ENCODE measurements at regions not wholly inside any gene's neighbourhood (a gene's known extent, or its start where the extent isn't known, plus 50 kb on each side); places are given as distances from the start of the nearest gene placed in this dataset.

DNA sequence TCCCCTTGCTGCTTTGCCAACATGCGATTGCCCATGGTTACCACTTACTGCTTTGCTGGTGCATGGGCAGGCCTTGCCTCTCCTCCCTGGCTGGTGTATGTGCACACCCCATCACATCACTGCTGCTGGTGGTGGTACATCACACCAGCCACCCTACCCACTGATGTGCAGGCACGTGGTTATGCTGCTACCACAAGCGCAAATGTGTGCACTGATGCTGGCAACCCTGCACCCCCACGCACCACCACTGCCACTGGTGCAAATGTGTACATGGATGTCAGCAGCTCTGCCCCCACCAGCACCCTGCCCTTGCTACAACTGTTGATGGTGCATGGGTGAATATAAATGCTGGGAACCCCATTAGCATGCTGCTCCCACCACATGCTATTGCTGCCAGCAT lies 261.7 kb downstream of the AEBP2 start:
- TF ChIP-seq POLR2AphosphoS5 (IDR thresholded peaks at IDR 0.05; ENCODE audit: low read depth, low read length) (no peak), TAF1 (IDR thresholded peaks at IDR 0.05; ENCODE audit: borderline replicate concordance, low read depth, low read length) (no peak), POLR2A (IDR thresholded peaks at IDR 0.05; ENCODE audit: low read depth, low read length) (no peak)
- DNase-seq (ENCODE audit: insufficient read length) (no peak), FAIRE-seq (no peak)

DNA sequence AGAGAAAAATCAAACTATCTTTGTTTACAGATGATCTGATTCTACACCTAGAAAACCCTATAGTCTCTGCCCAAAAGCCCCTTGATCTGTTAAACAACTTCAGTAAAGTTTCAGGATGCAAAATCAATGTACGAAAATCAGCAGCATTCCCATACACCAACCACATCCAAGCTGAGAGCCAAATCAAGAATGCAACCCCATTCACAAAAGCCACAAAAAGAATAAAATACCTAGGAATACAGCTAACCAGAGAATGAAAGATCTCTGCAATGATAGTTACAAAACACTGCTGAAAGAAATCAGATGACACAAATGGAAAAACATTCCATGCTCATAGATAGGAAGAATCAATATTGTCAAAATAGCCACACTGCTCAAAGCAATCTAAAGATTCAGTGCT lies 265.7 kb downstream of the AEBP2 start:
- FAIRE-seq = no peak
- DNase-seq (ENCODE audit: insufficient read length) = no peak
- no peak for TF ChIP-seq TAF1 (IDR thresholded peaks at IDR 0.05; ENCODE audit: borderline replicate concordance, low read depth, low read length)
- TF ChIP-seq POLR2AphosphoS5 (IDR thresholded peaks at IDR 0.05; ENCODE audit: low read depth, low read length) = no peak
- TF ChIP-seq POLR2A (IDR thresholded peaks at IDR 0.05; ENCODE audit: low read depth, low read length) = no peak

DNA sequence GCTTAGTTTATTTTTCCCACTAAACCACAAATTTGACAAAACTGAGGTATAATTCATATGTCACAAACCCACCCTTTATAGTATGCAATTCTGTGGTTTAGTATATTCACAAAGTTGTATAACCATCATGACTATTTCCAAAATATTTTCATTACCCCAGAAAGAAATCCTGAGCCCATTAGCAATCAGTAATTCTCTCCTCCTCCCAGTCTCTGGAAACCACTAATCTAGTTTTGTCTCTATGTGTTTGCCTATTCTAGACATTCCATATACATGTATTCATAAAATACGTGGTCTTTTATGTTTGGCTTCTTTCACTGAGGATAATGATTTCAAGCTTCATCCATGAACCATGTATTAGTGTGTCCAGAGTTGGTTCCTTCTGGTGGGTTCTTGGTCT lies 267.6 kb downstream of the AEBP2 start:
- FAIRE-seq = no peak
- DNase-seq (ENCODE audit: insufficient read length) = no peak
- TF ChIP-seq POLR2A (IDR thresholded peaks at IDR 0.05; ENCODE audit: low read depth, low read length) (no peak), POLR2AphosphoS5 (IDR thresholded peaks at IDR 0.05; ENCODE audit: low read depth, low read length) (no peak), TAF1 (IDR thresholded peaks at IDR 0.05; ENCODE audit: borderline replicate concordance, low read depth, low read length) (no peak)

DNA sequence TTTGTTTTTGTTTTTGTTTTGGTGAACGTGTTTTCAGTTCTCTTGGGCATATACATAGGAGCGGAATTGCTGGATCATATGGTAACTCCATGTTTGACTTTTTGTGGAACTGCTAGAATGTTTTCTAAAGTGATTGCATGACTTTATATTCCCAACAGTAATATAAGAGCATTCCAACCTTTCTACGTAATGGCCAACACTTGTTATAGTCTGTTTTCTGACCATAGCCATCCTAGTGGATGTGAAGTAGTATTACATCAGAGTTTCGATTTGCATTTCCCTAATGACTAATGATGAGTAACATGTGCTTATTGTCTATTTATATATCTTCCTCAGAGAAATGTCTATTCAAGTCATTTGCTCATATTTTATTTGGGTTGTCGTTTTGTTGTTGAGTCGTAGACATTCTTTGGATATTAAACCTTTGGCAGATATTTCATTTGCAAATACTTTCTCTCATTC lies 268.7 kb downstream of the AEBP2 start:
- DNase-seq (ENCODE audit: insufficient read length) (no peak), FAIRE-seq (no peak)
- no peak for TF ChIP-seq POLR2A (IDR thresholded peaks at IDR 0.05; ENCODE audit: low read depth, low read length)
- no peak for TF ChIP-seq TAF1 (IDR thresholded peaks at IDR 0.05; ENCODE audit: borderline replicate concordance, low read depth, low read length)
- TF ChIP-seq POLR2AphosphoS5 (IDR thresholded peaks at IDR 0.05; ENCODE audit: low read depth, low read length) = no peak

DNA sequence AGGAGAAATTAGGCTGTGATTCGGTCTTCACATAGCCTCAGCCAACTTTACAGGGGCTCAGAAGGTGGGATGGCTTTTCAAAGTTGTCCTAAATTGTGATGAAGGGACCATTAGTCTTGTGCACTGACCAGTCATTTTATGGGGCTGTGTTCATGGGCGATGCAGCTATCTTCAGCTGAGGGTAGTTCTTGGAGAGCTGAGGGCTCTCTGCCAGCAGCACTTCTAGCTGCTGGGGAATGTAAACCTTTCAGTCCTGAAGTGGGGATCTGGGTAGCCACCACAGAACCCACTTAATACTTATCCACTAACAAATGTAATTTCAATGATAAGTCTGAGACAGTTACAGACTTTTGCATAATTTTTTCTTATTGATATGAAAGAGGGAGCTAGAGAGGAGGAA lies 270.6 kb downstream of the AEBP2 start:
- DNase-seq (ENCODE audit: insufficient read length) (no peak), FAIRE-seq (no peak)
- TF ChIP-seq TAF1 (IDR thresholded peaks at IDR 0.05; ENCODE audit: borderline replicate concordance, low read depth, low read length) (no peak), POLR2AphosphoS5 (IDR thresholded peaks at IDR 0.05; ENCODE audit: low read depth, low read length) (no peak), POLR2A (IDR thresholded peaks at IDR 0.05; ENCODE audit: low read depth, low read length) (no peak)

DNA sequence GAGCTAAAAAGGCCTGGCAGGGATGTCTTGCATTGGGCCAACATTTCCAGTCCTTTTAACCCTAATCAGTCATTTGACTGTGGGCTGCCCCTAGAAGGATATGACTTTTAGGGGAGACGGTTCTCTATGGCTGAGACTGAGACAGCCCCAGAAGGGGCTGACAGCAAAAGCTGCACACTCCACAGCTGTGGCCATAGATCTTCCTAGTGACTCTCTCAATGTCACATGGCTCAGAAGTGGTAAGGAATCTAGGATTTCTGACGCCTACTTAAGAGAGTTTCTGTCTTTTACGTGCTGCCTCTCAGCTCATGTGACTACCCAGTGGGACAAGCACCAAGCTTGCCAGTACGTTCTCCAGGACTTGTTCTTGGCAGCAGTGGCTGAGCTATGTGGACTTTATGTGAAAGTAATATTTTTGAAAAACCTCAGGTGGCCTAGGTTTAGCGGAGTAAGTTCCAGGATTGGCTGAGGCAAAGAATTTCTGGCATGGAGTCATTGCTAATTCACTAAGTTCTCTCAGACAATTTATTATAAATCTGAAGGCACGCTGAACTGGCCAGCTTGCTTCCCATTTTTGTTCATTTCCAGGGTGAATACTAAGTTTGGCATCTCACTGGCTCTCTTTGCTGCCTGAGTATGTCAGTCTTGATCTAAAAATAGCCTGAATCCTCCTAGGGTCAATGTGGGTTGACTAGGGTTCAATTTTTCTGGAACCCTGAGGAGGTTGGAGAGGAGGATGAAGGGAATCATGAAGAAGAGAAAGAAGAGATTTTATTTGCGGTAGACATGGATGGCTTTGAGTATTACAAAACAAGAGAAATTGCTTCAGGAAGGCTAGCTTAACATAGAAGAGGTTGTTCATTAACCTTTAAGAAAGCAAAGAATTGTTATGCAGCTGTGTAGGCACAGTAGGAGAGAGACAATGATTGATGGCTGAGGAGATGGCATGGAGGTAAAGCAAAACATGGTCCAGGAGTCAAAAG lies 271.8 kb downstream of the AEBP2 start:
- no peak for TF ChIP-seq TAF1 (IDR thresholded peaks at IDR 0.05; ENCODE audit: borderline replicate concordance, low read depth, low read length)
- TF ChIP-seq POLR2AphosphoS5 (IDR thresholded peaks at IDR 0.05; ENCODE audit: low read depth, low read length) = no peak
- TF ChIP-seq POLR2A (IDR thresholded peaks at IDR 0.05; ENCODE audit: low read depth, low read length) = no peak
- FAIRE-seq (no peak), DNase-seq (ENCODE audit: insufficient read length) (no peak)

DNA sequence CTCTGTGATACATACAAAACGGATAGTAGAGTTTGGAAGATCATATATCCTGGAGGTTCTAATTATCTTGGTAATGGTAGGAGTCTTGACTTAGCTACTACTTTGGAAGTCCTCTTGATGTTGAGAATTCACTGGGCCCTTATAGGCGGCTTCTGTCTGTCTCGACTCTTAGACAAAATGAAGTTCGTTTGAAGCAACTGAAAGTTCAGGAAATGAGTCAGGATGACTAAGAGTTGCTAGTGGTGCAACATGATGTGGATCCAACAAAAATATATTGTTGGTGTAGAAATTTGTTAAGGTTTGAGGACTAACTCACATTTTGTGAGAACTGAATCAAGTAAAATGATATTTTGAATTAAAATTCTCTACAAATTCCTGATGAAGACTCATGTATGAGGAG lies 272.7 kb downstream of the AEBP2 start:
- FAIRE-seq (no peak), DNase-seq (ENCODE audit: insufficient read length) (no peak)
- TF ChIP-seq POLR2AphosphoS5 (IDR thresholded peaks at IDR 0.05; ENCODE audit: low read depth, low read length) (no peak), POLR2A (IDR thresholded peaks at IDR 0.05; ENCODE audit: low read depth, low read length) (no peak), TAF1 (IDR thresholded peaks at IDR 0.05; ENCODE audit: borderline replicate concordance, low read depth, low read length) (no peak)

DNA sequence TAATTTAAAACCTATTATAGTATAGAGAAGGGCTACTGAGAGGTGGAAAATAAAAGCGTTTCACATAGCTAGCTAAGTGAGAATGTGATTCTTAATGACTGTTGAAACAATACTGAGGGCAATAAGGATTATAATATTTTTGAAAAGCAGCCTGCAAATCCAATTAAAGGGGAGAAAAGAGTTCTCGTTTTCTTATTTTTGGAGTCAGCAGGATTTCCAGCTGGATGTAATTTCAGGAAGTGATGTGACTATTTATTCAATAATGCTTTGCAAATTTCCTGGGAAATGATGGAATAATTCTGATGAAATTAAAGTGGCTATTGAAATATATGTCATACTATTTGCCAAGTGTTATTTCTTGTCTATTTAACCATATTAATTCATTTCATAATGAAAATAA lies 279.1 kb downstream of the AEBP2 start:
- FAIRE-seq = no peak
- TF ChIP-seq TAF1 (IDR thresholded peaks at IDR 0.05; ENCODE audit: borderline replicate concordance, low read depth, low read length) (no peak), POLR2AphosphoS5 (IDR thresholded peaks at IDR 0.05; ENCODE audit: low read depth, low read length) (no peak), POLR2A (IDR thresholded peaks at IDR 0.05; ENCODE audit: low read depth, low read length) (no peak)
- DNase-seq (ENCODE audit: insufficient read length) = no peak

DNA sequence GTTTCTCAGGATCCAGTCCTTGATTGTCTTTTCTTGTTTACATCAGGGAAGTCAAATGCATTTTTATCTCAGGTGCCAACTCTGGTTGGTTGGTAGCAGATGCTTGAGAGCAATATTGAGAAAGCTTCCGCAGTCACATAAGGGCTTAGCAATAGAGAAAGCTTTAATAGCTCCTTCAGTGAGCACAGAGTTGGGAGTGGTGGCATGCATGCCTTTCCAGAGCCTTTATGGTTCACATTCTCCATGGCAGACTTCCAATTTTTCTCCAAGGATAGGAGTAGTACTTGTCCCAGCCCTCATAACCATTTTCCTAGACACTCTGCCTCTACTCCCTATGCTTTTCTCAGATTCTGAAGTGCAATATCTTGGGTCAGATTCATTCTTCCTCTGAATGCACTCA lies 280.4 kb downstream of the AEBP2 start:
- TF ChIP-seq POLR2A (IDR thresholded peaks at IDR 0.05; ENCODE audit: low read depth, low read length) = no peak
- TF ChIP-seq POLR2AphosphoS5 (IDR thresholded peaks at IDR 0.05; ENCODE audit: low read depth, low read length) = no peak
- no peak for TF ChIP-seq TAF1 (IDR thresholded peaks at IDR 0.05; ENCODE audit: borderline replicate concordance, low read depth, low read length)
- DNase-seq (ENCODE audit: insufficient read length) (no peak), FAIRE-seq (no peak)

DNA sequence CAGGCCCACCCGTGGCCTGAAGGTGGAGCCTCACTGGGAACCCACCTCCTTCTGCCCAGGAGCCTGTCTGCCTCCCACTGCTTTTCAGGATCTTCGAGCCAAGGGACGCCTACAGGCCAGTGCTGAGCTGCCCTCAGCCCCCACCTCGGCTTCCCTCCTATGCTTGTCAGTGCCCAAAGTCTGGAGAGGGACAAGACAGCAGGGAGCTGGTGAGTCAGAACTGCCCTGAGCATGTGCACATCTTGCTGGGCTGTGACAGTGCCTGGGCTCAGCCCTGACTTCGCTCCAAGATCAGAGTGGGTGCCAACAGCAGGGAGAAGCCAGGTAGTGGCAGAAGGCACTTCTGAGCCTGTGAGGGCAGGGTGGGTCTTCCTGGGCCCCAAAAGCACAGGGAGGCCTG lies 286.8 kb downstream of the AEBP2 start:
- DNase-seq (ENCODE audit: insufficient read length) = no peak
- no peak for FAIRE-seq
- no peak for TF ChIP-seq POLR2AphosphoS5 (IDR thresholded peaks at IDR 0.05; ENCODE audit: low read depth, low read length)
- no peak for TF ChIP-seq POLR2A (IDR thresholded peaks at IDR 0.05; ENCODE audit: low read depth, low read length)
- no peak for TF ChIP-seq TAF1 (IDR thresholded peaks at IDR 0.05; ENCODE audit: borderline replicate concordance, low read depth, low read length)

DNA sequence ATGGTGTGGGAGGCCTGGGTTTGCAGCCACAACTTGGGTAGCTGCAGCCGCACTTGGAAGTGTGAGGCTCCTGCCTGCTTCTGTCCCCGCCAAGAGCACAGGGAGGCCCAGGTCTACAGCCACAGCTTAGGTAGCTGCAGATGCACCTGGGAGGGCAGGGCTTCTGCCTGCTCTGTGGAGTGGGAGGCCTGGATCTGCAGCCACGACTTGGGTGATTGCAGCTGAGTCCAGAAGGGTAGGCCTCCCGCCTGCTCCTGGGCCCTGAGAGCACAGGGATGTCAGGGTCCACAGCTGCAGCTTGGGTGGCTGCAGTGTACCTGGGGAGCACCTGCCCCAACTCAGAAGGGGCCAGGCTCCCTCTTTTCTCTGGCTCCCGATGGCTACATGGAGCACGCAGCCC lies 287.3 kb downstream of the AEBP2 start:
- DNase-seq (ENCODE audit: insufficient read length) (no peak), FAIRE-seq (no peak)
- TF ChIP-seq POLR2A (IDR thresholded peaks at IDR 0.05; ENCODE audit: low read depth, low read length) (no peak), POLR2AphosphoS5 (IDR thresholded peaks at IDR 0.05; ENCODE audit: low read depth, low read length) (no peak), TAF1 (IDR thresholded peaks at IDR 0.05; ENCODE audit: borderline replicate concordance, low read depth, low read length) (no peak)

DNA sequence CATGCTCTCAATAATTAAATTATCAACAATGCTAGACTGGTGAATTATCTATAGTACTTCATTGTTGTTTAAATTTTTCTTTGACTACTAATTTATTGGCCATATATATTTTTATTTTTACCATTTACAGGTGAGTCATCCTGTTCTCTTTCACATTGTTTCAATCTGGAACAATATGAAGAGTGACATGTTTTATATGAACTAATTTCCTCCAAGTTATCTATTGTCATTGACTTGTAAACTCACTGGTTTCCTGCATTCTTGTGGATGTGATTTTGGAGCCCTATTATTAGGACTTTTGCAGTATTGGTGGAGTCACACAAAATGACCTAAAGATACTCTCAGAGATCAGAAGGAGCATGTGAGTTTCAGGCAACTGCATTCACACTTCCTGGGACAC lies 297.7 kb downstream of the AEBP2 start:
- TF ChIP-seq POLR2A (IDR thresholded peaks at IDR 0.05; ENCODE audit: low read depth, low read length) (no peak), POLR2AphosphoS5 (IDR thresholded peaks at IDR 0.05; ENCODE audit: low read depth, low read length) (no peak)
- FAIRE-seq = no peak
- no peak for DNase-seq (ENCODE audit: insufficient read length)

All from GM12892 (cell line).